ENCODE measurements at regions not wholly inside any gene's neighbourhood (a gene's known extent, or its start where the extent isn't known, plus 50 kb on each side); places are given as distances from the start of the nearest gene placed in this dataset.

GRCh38 chr4:13129095-13129494 lies 355.0 kb downstream of the RAB28 start:
- in situ Hi-C loops (cut with MboI) (no loop called here), intact Hi-C loops (cut with micrococcal nuclease) (no loop called here)
- no peak overlapping the region for H3K4me3 ChIP-seq

More at GRCh38 chr4:13129095-13129494, 355.0 kb downstream of the RAB28 start:
- BruUV-seq (replicated peaks), result no TSS peak
- Histone ChIP-seq H3K79me2 (ENCODE audit: control insufficient read depth, insufficient read depth, low read length) (no peaks in the 10 kb centered on the region), H2AFZ (ENCODE audit: low read depth, low read length) (no peak overlapping the region), H3K27me3 (ENCODE audit: control insufficient read depth in 2 of 2, insufficient read depth in 2 of 2, low read length in 2 of 2) (no peaks in the 10 kb centered on the region), H4K20me1 (replicated peaks; ENCODE audit: control insufficient read depth, insufficient read depth, low read length) (no peaks in the 10 kb centered on the region), H3K27ac (ENCODE audit: extremely low read depth, low read depth, low read length) (no peak overlapping the region), H3K9me3 (replicated peaks; ENCODE audit: control insufficient read depth, insufficient read depth, low read depth, low read length) (no peaks in the 10 kb centered on the region), H3K9me1 (ENCODE audit: control insufficient read depth, insufficient read depth, low read length) (no peaks in the 10 kb centered on the region), H3K9ac (ENCODE audit: insufficient read depth in 1 of 2, low read depth in 2 of 2, low read length in 2 of 2) (no peak overlapping the region), H3K4me2 (ENCODE audit: insufficient read depth, low read length) (no peak overlapping the region), H3K36me3 (ENCODE audit: control insufficient read depth, insufficient read depth, low read length) (no peaks in the 10 kb centered on the region), H3K4me1 (replicated peaks in 1 of 2; ENCODE audit: control insufficient read depth in 2 of 2, insufficient read depth in 2 of 2, low read length in 2 of 2) (no peaks in the 10 kb centered on the region)
- ATAC-seq (no peak), DNase-seq (ENCODE audit: extremely low read depth in 1 of 4, low spot score in 3 of 4) (no peak), FAIRE-seq (no peak)
- ChIA-PET POLR2A (no interaction called here), CTCF (ENCODE audit: low intra/inter-chr PET ratio) (no interaction called here)
- 5% methylated on average over 5 of the region's 5 CpGs for WGBS (ENCODE audit: insufficient coverage, low coverage, missing lambda C conversion rate)
- TF ChIP-seq RAD51 (IDR thresholded peaks at IDR 0.05; ENCODE audit: borderline replicate concordance, low read depth), result no peak
- TF ChIP-seq, protein P1, sequence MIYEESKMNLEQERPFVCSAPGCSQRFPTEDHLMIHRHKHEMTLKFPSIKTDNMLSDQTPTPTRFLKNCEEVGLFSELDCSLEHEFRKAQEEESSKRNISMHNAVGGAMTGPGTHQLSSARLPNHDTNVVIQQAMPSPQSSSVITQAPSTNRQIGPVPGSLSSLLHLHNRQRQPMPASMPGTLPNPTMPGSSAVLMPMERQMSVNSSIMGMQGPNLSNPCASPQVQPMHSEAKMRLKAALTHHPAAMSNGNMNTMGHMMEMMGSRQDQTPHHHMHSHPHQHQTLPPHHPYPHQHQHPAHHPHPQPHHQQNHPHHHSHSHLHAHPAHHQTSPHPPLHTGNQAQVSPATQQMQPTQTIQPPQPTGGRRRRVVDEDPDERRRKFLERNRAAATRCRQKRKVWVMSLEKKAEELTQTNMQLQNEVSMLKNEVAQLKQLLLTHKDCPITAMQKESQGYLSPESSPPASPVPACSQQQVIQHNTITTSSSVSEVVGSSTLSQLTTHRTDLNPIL (CRISPR knock-in tag; IDR thresholded peaks at IDR 0.05), result no peak
- TF ChIP-seq, protein P2, sequence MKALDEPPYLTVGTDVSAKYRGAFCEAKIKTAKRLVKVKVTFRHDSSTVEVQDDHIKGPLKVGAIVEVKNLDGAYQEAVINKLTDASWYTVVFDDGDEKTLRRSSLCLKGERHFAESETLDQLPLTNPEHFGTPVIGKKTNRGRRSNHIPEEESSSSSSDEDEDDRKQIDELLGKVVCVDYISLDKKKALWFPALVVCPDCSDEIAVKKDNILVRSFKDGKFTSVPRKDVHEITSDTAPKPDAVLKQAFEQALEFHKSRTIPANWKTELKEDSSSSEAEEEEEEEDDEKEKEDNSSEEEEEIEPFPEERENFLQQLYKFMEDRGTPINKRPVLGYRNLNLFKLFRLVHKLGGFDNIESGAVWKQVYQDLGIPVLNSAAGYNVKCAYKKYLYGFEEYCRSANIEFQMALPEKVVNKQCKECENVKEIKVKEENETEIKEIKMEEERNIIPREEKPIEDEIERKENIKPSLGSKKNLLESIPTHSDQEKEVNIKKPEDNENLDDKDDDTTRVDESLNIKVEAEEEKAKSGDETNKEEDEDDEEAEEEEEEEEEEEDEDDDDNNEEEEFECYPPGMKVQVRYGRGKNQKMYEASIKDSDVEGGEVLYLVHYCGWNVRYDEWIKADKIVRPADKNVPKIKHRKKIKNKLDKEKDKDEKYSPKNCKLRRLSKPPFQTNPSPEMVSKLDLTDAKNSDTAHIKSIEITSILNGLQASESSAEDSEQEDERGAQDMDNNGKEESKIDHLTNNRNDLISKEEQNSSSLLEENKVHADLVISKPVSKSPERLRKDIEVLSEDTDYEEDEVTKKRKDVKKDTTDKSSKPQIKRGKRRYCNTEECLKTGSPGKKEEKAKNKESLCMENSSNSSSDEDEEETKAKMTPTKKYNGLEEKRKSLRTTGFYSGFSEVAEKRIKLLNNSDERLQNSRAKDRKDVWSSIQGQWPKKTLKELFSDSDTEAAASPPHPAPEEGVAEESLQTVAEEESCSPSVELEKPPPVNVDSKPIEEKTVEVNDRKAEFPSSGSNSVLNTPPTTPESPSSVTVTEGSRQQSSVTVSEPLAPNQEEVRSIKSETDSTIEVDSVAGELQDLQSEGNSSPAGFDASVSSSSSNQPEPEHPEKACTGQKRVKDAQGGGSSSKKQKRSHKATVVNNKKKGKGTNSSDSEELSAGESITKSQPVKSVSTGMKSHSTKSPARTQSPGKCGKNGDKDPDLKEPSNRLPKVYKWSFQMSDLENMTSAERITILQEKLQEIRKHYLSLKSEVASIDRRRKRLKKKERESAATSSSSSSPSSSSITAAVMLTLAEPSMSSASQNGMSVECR (CRISPR knock-in tag; IDR thresholded peaks at IDR 0.05), result no peak
- TF ChIP-seq MTA2 (IDR thresholded peaks at IDR 0.05; ENCODE audit: low read depth), result no peak
- no peak for TF ChIP-seq ZC3H4 (CRISPR knock-in tag; IDR thresholded peaks at IDR 0.05; ENCODE audit: borderline replicate concordance)
- TF ChIP-seq WHSC1 (IDR thresholded peaks at IDR 0.05; ENCODE audit: low read length), result no peak
- no peak for TF ChIP-seq HDAC8 (tag; IDR thresholded peaks at IDR 0.05)
- TF ChIP-seq ZNF668 (CRISPR knock-in tag; IDR thresholded peaks at IDR 0.05), result no peak
- TF ChIP-seq ZFP91 (CRISPR knock-in tag; IDR thresholded peaks at IDR 0.05), result no peak
- no peak for TF ChIP-seq XRCC3 (IDR thresholded peaks at IDR 0.05)
- no peak for TF ChIP-seq HDAC3 (IDR thresholded peaks at IDR 0.05; ENCODE audit: borderline replicate concordance, partially characterized antibody)
- TF ChIP-seq ETV5 (CRISPR knock-in tag; IDR thresholded peaks at IDR 0.05; ENCODE audit: low read depth), result no peak
- no peak for TF ChIP-seq TEAD2 (tag; IDR thresholded peaks at IDR 0.05)
- no peak for TF ChIP-seq STAT5A (IDR thresholded peaks at IDR 0.05; ENCODE audit: borderline replicate concordance, low read length)
- no peak for TF ChIP-seq FOXK2 (conservative IDR thresholded peaks at IDR 0.05 in 1 of 2, IDR thresholded peaks at IDR 0.05 in 1 of 2; ENCODE audit: low read depth in 2 of 2)
- TF ChIP-seq RBM17 (IDR thresholded peaks at IDR 0.05; ENCODE audit: borderline replicate concordance, low read depth, low read length), result no peak
- TF ChIP-seq SREBF2 (CRISPR knock-in tag; IDR thresholded peaks at IDR 0.05), result no peak

Data from K562 (cell line).